ENCODE measurements at regions not wholly inside any gene's neighbourhood (a gene's known extent, or its start where the extent isn't known, plus 50 kb on each side); places are given as distances from the start of the nearest gene placed in this dataset.

DNA sequence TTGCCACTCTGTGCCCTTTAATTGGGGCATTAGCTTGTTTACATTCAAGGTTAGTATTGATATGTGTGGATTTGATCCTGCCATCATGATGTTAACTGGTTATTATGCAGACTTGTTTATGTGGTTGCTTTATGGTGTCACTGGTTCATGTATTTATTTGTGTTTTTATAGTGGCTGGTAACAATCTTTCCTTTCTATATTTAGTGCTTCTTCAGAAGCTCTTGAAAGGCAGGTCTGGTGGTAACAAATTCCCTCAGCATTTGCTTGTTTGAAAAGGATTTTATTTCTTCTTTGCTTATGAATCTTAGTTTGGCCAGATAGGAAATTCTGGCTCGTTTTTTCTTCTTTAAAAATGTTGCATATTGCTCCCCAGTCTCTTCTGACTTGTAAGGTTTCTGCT, 215.4 kb downstream of the ZC3H11B start:
- TF ChIP-seq POLR2A (IDR thresholded peaks at IDR 0.05) (no peak), EP300 (IDR thresholded peaks at IDR 0.05) (no peak)
- TF ChIP-seq, protein P1, sequence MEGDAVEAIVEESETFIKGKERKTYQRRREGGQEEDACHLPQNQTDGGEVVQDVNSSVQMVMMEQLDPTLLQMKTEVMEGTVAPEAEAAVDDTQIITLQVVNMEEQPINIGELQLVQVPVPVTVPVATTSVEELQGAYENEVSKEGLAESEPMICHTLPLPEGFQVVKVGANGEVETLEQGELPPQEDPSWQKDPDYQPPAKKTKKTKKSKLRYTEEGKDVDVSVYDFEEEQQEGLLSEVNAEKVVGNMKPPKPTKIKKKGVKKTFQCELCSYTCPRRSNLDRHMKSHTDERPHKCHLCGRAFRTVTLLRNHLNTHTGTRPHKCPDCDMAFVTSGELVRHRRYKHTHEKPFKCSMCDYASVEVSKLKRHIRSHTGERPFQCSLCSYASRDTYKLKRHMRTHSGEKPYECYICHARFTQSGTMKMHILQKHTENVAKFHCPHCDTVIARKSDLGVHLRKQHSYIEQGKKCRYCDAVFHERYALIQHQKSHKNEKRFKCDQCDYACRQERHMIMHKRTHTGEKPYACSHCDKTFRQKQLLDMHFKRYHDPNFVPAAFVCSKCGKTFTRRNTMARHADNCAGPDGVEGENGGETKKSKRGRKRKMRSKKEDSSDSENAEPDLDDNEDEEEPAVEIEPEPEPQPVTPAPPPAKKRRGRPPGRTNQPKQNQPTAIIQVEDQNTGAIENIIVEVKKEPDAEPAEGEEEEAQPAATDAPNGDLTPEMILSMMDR (IDR thresholded peaks at IDR 0.05): no peak

All from sigmoid colon (tissue), 4 donors.